CD4-positive, CD25-positive, alpha-beta regulatory T cell (primary cell): ENCODE measurements at regions not wholly inside any gene's neighbourhood (a gene's known extent, or its start where the extent isn't known, plus 50 kb on each side); places are given as distances from the start of the nearest gene placed in this dataset.

Experiments used
- ATAC-seq, 2 donors: fragments of 150-1000 bp; cut with Tn5 transposase; one replicate each; pipeline ENCODE4 v1.10.0; 2021; ENCODE audit warnings: low read depth in 2 of 2, moderate number of reproducible peaks in 2 of 2, moderate library complexity in 1 of 2
- DNase-seq, 3 donors: peaks; one replicate each; pipeline versions ENCODE4 v3.0.0 to v3.0.0-alpha.2; 2012 to 2022; ENCODE audit warnings: mixed read lengths in 1 of 3
- H3K27ac ChIP-seq: one replicate; pipeline ENCODE4 v1.7.0; 2013; ENCODE audit warnings: mild to moderate bottlenecking, low read length; ENCODE audit not compliant: insufficient read depth, poor library complexity, severe bottlenecking
- H3K27me3 ChIP-seq: one replicate; pipeline ENCODE4 v1.7.0; 2013; ENCODE audit warnings: low read length; ENCODE audit not compliant: control insufficient read depth, insufficient read depth
- H3K36me3 ChIP-seq: one replicate; pipeline ENCODE4 v1.7.0; 2013; ENCODE audit warnings: mild to moderate bottlenecking, low read length, moderate library complexity; ENCODE audit not compliant: control insufficient read depth, insufficient read depth
- H3K4me1 ChIP-seq: 2 replicates; pipeline ENCODE4 v1.7.0; 2013; ENCODE audit warnings: mild to moderate bottlenecking, low read length; ENCODE audit not compliant: insufficient read depth, control insufficient read depth, poor library complexity, severe bottlenecking
- H3K4me3 ChIP-seq: one replicate; pipeline ENCODE4 v1.7.0; 2013; ENCODE audit warnings: low read depth, mild to moderate bottlenecking, low read length, moderate library complexity
- H3K9me3 ChIP-seq, 2 experiments: 1 replicate in 1 of 2; 2 replicates in 1 of 2; pipeline ENCODE4 v1.7.0; 2013; ENCODE audit warnings: low read length in 2 of 2, mild to moderate bottlenecking in 1 of 2, moderate library complexity in 1 of 2; ENCODE audit not compliant: control insufficient read depth in 2 of 2
- H3K27ac Mint-ChIP-seq, 3 donors: one replicate each; pipeline ENCODE4 v1.8.0; 2020 to 2022; ENCODE audit warnings: mild to moderate bottlenecking in 3 of 3, mixed read lengths in 3 of 3, moderate library complexity in 2 of 3
- H3K27me3 Mint-ChIP-seq: one replicate; pipeline ENCODE4 v1.8.0; 2022; ENCODE audit warnings: mild to moderate bottlenecking, mixed read lengths
- H3K36me3 Mint-ChIP-seq: one replicate; pipeline ENCODE4 v1.8.0; 2020; ENCODE audit warnings: mixed read lengths
- H3K4me1 Mint-ChIP-seq, 4 donors: one replicate each; pipeline ENCODE4 v1.8.0; 2020 to 2022; ENCODE audit warnings: mixed read lengths in 4 of 4, mild to moderate bottlenecking in 1 of 4
- H3K4me3 Mint-ChIP-seq, 4 donors: one replicate each; pipeline ENCODE4 v1.8.0; 2020 to 2022; ENCODE audit warnings: mild to moderate bottlenecking in 4 of 4, mixed read lengths in 4 of 4, moderate library complexity in 3 of 4
- H3K9me3 Mint-ChIP-seq, 7 donors: one replicate each; pipeline ENCODE4 v1.8.0; 2020 to 2022; ENCODE audit warnings: mixed read lengths in 7 of 7, mild to moderate bottlenecking in 3 of 7, moderate library complexity in 2 of 7

DNA sequence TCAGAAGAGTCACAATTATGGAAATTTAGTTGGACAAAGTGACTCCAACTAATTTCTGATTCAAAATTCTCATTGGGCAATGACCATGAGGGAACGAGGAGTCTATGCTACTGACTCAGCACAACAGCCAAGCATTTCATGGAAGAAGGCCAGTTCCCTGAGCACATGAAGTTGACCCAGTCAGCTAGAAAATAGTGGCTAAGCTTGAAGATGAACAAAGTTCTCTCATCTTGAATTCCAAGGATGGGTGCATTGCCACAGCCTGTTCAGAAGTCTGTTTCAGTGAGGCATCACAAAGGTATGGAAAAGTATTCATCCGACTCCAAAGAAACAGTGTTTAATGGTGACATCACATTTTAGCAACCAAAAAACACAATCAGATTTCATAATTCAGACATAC lies 676.9 kb downstream of the HACE1 start:
- Histone ChIP-seq H3K4me1 (no peaks in the 10 kb centered on the region), H3K27me3 (no peaks in the 10 kb centered on the region), H3K36me3 (no peaks in the 10 kb centered on the region), H3K4me3 (no peak overlapping the region), H3K9me3 (peaks cover 2 to 4% of the 10 kb centered on the region in 2 experiments), H3K27ac (no peak overlapping the region)
- no peak overlapping the region for H3K27ac Mint-ChIP-seq
- no peaks in the 10 kb centered on the region for H3K36me3 Mint-ChIP-seq
- DNase-seq = no peak
- no peaks in the 10 kb centered on the region for H3K27me3 Mint-ChIP-seq
- peaks cover 0 to 10% (median 4%) of the 10 kb centered on the region in 7 donors for H3K9me3 Mint-ChIP-seq
- no peaks in the 10 kb centered on the region for H3K4me1 Mint-ChIP-seq
- H3K4me3 Mint-ChIP-seq = no peak overlapping the region
- no peak for ATAC-seq

DNA sequence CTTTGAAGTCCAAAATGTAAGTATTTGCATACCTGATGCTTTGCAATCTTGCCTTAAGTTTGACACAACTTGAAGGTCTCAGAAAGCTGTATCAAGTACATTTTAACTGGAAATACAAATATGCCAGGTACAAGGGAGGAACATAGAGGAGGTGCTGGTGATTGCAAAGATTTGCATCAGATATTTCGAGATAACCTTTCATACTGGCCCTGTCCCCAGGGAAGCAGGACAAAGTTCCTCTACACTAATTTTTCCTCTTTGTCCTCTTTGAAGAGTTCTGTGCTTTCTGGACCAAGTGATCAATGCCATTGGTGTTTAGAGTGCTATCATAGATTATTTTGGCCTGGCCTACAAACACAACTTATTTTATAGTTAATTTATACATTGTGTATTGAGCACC lies 686.1 kb downstream of the HACE1 start:
- Mint-ChIP-seq H3K4me3 (no peak overlapping the region), H3K36me3 (no peaks in the 10 kb centered on the region), H3K9me3 (peaks cover 0 to 5% (median 0%) of the 10 kb centered on the region in 7 donors), H3K4me1 (no peaks in the 10 kb centered on the region), H3K27me3 (no peaks in the 10 kb centered on the region), H3K27ac (no peak overlapping the region)
- Histone ChIP-seq H3K27me3 (no peaks in the 10 kb centered on the region), H3K36me3 (no peaks in the 10 kb centered on the region), H3K4me1 (no peaks in the 10 kb centered on the region), H3K9me3 (no peaks in the 10 kb centered on the region), H3K4me3 (no peak overlapping the region), H3K27ac (no peak overlapping the region)
- DNase-seq (no peak), ATAC-seq (no peak)

DNA sequence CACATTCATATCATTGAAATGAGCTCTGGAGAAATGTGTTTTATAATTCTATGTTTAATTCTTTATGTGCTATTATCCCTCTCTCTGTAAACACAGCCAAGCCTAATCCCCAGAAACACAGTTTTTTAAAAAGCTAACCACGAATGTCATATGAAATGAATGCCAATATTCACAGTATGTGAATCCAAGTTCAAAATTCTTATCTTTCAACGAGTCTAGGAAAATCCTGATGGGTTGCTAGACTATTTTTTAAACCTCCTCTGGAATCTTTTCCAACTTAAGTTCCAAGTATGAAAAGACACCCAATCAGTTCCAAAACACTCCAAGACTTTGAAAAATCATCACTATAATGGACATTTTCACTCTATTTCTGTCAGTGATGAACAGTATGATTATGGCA lies 689.3 kb downstream of the HACE1 start:
- Histone ChIP-seq H3K27me3 (no peaks in the 10 kb centered on the region), H3K4me1 (no peaks in the 10 kb centered on the region), H3K36me3 (no peaks in the 10 kb centered on the region), H3K27ac (no peak overlapping the region), H3K4me3 (no peak overlapping the region), H3K9me3 (no peaks in the 10 kb centered on the region)
- no peak overlapping the region for H3K27ac Mint-ChIP-seq
- DNase-seq = no peak
- no peak for ATAC-seq
- H3K4me1 Mint-ChIP-seq = no peaks in the 10 kb centered on the region
- no peaks in the 10 kb centered on the region for H3K36me3 Mint-ChIP-seq
- H3K4me3 Mint-ChIP-seq = no peak overlapping the region
- H3K9me3 Mint-ChIP-seq = peaks cover 0 to 15% (median 4%) of the 10 kb centered on the region in 7 donors
- H3K27me3 Mint-ChIP-seq = no peaks in the 10 kb centered on the region

DNA sequence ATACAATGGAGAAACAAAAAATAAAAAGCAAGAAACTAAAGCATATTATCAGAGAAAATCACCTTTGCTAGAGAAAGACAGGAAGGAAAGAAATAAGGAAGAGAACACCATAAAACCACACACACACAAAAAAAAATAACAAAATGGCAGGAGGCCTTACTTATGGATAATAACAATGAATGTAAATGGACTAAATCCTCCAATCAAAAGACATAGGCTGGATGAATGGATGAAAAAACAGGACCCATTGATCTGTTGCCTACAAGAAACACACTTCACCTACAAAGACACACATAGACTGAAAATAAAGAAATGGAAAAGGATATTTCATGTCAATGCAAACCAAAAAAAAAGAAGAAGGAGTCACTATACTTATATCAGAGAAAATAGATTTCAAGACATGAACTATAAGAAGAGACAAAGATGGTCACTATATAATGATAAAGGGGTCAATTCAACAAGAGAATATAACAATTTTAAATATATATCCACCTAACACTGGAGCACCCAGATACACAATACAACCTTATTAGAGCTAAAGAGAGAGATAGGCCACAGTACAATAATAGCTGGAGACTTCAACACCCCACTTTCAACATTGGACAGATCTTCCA lies 693.6 kb downstream of the HACE1 start:
- no peaks in the 10 kb centered on the region for H3K4me1 ChIP-seq
- H3K4me3 ChIP-seq = no peak overlapping the region
- no peaks in the 10 kb centered on the region for H3K36me3 ChIP-seq
- H3K27me3 ChIP-seq = no peaks in the 10 kb centered on the region
- Mint-ChIP-seq H3K27ac (no peak overlapping the region), H3K4me3 (no peak overlapping the region), H3K4me1 (no peaks in the 10 kb centered on the region), H3K36me3 (no peaks in the 10 kb centered on the region), H3K9me3 (peaks cover 0 to 22% (median 7%) of the 10 kb centered on the region in 7 donors), H3K27me3 (no peaks in the 10 kb centered on the region)
- H3K27ac ChIP-seq = no peak overlapping the region
- DNase-seq (no peak), ATAC-seq (no peak)
- H3K9me3 ChIP-seq = peaks cover 0 to 4% of the 10 kb centered on the region in 2 experiments

DNA sequence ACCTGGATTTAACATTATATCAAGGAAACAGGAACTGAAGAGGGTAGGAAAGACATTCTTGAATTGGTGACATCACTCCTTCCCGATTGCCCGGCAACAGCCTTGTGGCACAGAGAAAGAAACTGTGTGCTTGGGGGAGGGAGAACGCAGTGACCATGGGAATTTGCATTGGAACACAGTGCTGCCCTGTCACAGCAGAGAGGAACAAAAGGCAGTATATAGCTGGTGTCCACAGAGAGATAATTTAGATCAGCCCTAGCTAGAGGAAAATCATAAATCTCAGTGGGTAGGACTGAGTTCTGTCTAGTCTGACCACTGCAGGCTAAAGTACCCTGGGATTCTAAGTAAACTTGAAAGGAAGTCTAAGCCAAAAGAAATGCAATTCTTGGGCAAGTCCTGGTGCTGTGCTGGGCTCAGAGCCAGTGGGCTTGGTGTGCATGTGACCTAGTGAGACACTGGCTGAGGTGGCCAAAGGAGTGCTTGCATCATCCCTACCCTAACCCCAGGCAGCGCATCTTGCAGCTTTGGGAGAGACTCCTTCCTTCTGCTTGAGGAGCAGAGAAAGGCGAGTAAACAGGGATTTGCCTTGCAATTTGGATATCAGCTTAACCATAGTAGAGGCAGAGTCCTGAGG lies 697.6 kb downstream of the HACE1 start:
- Mint-ChIP-seq H3K27me3 (no peaks in the 10 kb centered on the region), H3K36me3 (no peaks in the 10 kb centered on the region), H3K4me1 (no peaks in the 10 kb centered on the region), H3K4me3 (no peak overlapping the region), H3K9me3 (peaks cover 0 to 20% (median 4%) of the 10 kb centered on the region in 7 donors), H3K27ac (no peak overlapping the region)
- Histone ChIP-seq H3K9me3 (peaks cover 0 to 4% of the 10 kb centered on the region in 2 experiments), H3K27ac (no peak overlapping the region), H3K27me3 (no peaks in the 10 kb centered on the region), H3K4me1 (no peaks in the 10 kb centered on the region), H3K4me3 (no peak overlapping the region), H3K36me3 (no peaks in the 10 kb centered on the region)
- DNase-seq = no peak
- ATAC-seq = no peak

DNA sequence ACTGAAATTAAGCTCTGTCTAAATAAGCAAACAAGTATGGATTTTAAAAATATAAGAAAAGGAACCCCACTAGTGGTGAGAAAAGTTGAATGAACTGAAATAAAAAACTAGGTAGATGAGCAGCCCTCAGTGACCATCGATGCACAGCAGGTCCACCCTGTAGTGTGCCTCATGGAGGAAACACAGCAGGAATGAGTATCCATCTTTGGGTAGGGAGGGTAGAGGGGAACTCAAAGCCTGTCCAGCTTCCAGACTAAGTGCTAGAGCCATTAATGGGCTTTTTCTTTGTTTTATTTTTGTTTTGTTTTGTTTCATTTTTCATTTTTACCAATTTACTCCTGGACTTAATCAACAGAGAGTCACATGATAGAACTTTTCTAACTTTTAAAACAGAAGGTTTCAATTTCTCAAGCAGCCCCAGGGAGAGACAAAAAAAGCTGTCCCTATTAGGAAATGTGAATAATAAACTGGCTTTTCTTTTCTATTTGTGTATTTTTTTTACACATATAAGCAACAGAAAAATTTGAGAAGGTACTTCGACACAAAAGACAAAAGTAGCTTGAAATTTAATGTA lies 700.6 kb downstream of the HACE1 start:
- no peak overlapping the region for H3K4me3 Mint-ChIP-seq
- no peaks in the 10 kb centered on the region for H3K36me3 ChIP-seq
- DNase-seq (no peak), ATAC-seq (no peak)
- no peak overlapping the region for H3K27ac ChIP-seq
- H3K9me3 Mint-ChIP-seq = peaks cover 0 to 7% (median 4%) of the 10 kb centered on the region in 7 donors
- no peak overlapping the region for H3K4me3 ChIP-seq
- no peaks in the 10 kb centered on the region for H3K36me3 Mint-ChIP-seq
- no peaks in the 10 kb centered on the region for H3K27me3 Mint-ChIP-seq
- H3K27ac Mint-ChIP-seq = no peak overlapping the region
- no peaks in the 10 kb centered on the region for H3K4me1 ChIP-seq
- no peaks in the 10 kb centered on the region for H3K27me3 ChIP-seq
- H3K9me3 ChIP-seq = peaks cover 0 to 4% of the 10 kb centered on the region in 2 experiments
- H3K4me1 Mint-ChIP-seq = no peaks in the 10 kb centered on the region

DNA sequence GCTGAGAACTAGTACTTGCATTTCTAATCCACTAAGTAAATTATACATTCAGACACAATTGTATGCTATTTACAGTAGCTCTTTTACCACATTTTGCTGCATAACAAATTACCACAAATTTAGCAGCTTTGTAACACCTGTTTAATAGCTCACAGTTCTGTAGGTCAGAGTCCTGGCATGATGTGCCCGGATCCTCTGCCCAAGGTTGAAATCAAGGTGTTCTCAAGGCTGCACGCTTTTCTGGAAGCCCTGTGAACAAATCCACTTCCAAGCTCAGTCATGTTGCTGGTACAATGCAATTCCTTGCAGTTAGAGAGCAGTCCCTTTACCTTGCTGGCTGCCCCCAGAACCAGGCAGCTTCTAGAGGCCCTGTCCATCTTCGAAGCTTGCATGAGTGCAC lies 716.0 kb downstream of the HACE1 start:
- no peak for DNase-seq
- no peaks in the 10 kb centered on the region for H3K9me3 ChIP-seq
- H3K27ac ChIP-seq = no peak overlapping the region
- no peaks in the 10 kb centered on the region for H3K4me1 ChIP-seq
- Mint-ChIP-seq H3K36me3 (no peaks in the 10 kb centered on the region), H3K4me3 (no peak overlapping the region), H3K4me1 (no peaks in the 10 kb centered on the region), H3K9me3 (peaks cover 0 to 16% (median 6%) of the 10 kb centered on the region in 7 donors), H3K27ac (no peak overlapping the region), H3K27me3 (no peaks in the 10 kb centered on the region)
- no peak overlapping the region for H3K4me3 ChIP-seq
- no peaks in the 10 kb centered on the region for H3K27me3 ChIP-seq
- no peaks in the 10 kb centered on the region for H3K36me3 ChIP-seq
- no peak for ATAC-seq

DNA sequence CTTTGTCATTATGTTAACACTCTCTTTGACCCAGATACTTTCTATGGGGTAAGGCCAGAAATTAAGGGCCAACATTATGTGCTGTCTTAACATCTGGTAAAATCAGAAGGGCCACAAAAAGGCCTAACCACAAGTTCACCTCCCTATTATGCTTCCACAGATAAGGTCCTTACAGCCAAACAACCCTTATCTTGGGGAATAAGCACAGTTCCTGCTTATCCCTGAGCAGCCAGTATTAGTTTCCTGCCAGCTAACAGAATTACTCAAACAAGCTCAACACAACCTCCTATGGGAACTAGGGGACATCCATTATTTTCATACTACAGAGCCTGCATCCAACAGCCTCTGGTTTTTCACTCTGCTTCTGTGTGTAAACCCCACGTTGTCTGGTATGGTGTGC lies 724.8 kb downstream of the HACE1 start:
- no peaks in the 10 kb centered on the region for H3K27me3 ChIP-seq
- H3K4me3 ChIP-seq = no peak overlapping the region
- no peaks in the 10 kb centered on the region for H3K36me3 Mint-ChIP-seq
- no peak for DNase-seq
- no peak overlapping the region for H3K27ac Mint-ChIP-seq
- H3K27me3 Mint-ChIP-seq = no peaks in the 10 kb centered on the region
- ATAC-seq = no peak
- H3K4me1 ChIP-seq = no peaks in the 10 kb centered on the region
- H3K27ac ChIP-seq = no peak overlapping the region
- no peaks in the 10 kb centered on the region for H3K9me3 ChIP-seq
- H3K9me3 Mint-ChIP-seq = peaks cover 0 to 12% (median 3%) of the 10 kb centered on the region in 7 donors
- H3K4me3 Mint-ChIP-seq = no peak overlapping the region
- no peaks in the 10 kb centered on the region for H3K4me1 Mint-ChIP-seq
- no peaks in the 10 kb centered on the region for H3K36me3 ChIP-seq
